Cardiac fibroblast (primary cell): ENCODE measurements at regions not wholly inside any gene's neighbourhood (a gene's known extent, or its start where the extent isn't known, plus 50 kb on each side); places are given as distances from the start of the nearest gene placed in this dataset.

Source experiments
- DNase-seq, 2 donors: peaks; one replicate each; pipeline versions ENCODE4 v3.0.0 to v3.0.0-alpha.2; 2010; ENCODE audit warnings: low read depth in 2 of 2
- H3K4me3 ChIP-seq, 2 donors: replicated peaks in 1 of 2; 1 replicate in 1 of 2; 2 replicates in 1 of 2; pipeline ENCODE4 v1.5.1; 2011; ENCODE audit warnings: low read depth in 2 of 2, low read length in 2 of 2, mild to moderate bottlenecking in 2 of 2, moderate library complexity in 1 of 2
- TF ChIP-seq, protein P1 (sequence below): IDR thresholded peaks from one replicate; pipeline ENCODE4 v1.5.1; 2011; ENCODE audit warnings: low read depth, mild to moderate bottlenecking, low read length, inconsistent platforms

DNA sequence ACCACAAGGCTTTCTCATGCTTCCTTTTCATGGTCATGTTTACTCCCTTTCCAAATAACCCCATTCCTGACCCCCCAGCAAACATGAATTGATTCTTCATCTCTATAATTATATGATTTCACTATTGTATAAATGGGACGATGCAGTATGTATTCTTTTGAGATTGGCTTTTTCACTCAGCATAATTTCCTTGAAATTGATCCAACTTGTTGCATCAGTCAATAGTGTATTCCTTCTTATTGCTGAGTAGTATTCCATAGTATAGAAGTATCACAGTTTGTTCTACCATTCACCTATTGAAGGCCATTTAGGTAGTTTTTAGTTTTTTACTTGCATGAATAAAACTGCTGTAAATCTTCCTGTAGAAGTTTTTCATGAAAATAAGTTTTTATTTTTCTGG lies 264.7 kb downstream of the BAMBI start:
- no peak for DNase-seq
- TF ChIP-seq, protein P1, sequence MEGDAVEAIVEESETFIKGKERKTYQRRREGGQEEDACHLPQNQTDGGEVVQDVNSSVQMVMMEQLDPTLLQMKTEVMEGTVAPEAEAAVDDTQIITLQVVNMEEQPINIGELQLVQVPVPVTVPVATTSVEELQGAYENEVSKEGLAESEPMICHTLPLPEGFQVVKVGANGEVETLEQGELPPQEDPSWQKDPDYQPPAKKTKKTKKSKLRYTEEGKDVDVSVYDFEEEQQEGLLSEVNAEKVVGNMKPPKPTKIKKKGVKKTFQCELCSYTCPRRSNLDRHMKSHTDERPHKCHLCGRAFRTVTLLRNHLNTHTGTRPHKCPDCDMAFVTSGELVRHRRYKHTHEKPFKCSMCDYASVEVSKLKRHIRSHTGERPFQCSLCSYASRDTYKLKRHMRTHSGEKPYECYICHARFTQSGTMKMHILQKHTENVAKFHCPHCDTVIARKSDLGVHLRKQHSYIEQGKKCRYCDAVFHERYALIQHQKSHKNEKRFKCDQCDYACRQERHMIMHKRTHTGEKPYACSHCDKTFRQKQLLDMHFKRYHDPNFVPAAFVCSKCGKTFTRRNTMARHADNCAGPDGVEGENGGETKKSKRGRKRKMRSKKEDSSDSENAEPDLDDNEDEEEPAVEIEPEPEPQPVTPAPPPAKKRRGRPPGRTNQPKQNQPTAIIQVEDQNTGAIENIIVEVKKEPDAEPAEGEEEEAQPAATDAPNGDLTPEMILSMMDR = no peak
- H3K4me3 ChIP-seq = no peak overlapping the region

DNA sequence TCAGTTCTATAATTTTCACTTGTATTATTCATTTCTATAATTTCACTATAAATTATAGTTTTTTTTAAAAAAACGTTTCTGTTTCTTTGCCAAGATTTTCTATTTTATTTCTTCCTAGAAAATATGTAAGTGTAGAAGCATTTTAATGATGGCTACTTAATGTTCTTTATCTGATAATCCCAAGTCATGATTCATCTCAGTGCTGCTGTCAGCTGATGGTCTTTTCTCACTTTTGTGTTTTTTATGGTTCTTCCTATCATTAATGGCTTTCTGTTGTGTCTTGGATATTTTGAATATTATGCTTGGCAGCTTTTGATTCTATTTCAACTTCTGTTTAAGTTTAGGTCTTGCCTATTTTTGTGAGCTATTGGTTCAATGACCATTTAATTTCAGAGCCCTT lies 268.6 kb downstream of the BAMBI start:
- TF ChIP-seq, protein P1 = no peak
- no peak overlapping the region for H3K4me3 ChIP-seq
- no peak for DNase-seq

DNA sequence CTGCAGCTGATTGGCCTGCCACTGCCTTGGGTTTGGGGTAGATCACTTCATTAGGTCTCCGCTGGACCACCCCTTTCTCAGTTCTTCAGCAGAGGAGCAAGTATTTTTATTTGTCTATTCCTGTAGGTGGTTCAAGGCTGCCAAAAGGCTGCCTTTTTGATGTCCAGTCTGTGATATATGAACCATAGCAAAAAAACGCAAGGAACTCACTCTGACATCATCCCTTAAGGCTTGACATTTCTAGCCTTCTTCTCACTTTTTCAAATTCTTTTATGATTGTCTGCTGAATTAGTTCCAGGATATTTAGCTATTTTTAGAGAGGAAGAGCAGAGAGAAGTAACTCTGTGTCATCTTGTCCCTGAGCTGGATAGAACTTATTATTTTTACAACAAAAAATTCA lies 269.2 kb downstream of the BAMBI start:
- TF ChIP-seq, protein P1 = no peak
- H3K4me3 ChIP-seq = no peak overlapping the region
- peak; percentile 74 to 76 for DNase-seq

DNA sequence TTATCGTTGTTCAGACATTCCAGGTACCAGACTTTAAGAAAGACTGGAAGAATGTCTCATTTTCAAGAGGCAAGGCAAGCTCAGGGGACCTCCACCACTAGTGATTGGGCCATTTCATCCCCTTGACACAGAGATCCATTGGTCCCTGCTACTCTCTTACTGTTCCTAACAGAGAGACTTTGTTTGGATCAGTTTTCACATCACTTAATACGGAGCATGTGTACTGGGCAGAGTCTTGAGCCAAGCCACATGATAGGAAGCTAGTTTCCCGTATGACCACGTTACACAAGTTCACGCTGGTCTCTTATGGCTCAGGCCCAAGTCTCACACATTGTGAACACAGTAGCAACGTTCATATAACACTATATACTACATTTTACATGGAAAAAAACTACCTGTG lies 269.9 kb downstream of the BAMBI start:
- DNase-seq = peak in 1 of 2 donors; percentile 84
- TF ChIP-seq, protein P1 = no peak
- no peak overlapping the region for H3K4me3 ChIP-seq

DNA sequence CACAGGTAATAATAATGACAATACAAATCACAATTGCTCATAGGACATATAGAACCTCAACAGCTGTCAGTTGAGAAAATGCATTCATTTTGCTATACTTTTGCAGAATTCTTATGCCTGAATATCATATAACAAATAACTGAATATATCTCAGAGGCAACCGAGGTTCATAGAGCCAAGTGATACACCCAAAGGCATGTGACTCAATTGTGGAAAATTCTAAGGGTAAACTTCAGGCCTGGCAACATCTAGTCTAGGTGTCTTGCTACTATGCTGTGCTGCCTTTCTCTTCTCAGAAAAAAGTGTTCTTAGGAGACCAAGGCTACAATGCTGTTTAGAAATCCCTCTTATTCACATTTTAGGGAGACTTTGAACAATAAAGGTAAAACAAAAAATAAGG lies 270.7 kb downstream of the BAMBI start:
- no peak overlapping the region for H3K4me3 ChIP-seq
- TF ChIP-seq, protein P1 = no peak
- no peak for DNase-seq

DNA sequence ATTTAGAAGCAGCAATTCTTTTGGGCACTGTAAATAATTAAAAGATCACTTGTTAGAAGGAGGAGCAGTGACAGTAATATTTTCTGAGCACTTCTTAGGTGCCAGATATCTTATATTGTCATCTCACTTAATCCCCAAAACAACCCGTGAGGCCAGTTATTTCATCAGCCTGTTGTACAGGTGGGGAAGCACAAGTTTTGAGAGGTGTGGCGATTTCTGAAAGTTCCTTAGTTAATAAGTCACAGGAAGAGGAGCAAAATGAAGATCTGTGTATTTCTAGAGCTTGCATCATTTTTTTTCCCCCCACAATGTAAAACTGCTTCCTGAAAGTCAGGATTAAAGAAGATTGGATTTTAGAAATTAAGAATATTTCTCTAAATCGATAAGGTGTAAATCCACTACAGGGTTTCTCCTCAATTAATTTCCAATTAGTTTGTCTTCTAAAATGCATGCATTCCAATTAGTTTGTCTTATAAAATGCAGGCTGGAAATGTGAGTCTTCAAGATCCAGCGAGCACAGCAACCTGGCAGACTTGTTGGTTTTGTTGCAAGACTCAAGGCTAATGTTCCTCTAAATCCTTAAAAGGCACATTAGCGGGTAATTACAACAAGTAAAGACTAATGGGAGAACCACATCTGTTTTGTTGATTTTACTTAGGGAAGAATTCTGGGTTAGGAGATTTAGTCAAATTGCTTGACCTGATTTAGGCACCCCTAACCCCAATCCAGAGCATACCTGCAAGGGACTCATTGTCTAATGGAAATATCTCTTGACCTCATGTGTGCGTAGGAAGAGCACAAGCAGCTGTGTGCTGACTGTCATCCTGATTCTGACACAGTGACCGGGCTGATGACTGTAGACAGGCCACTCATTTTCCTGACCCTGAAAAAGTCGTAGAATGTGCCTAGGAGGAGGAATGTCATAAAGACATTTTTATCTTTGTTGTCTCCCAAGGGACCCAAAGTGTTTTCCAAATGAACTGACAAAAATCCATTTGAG lies 272.0 kb downstream of the BAMBI start:
- no peak overlapping the region for H3K4me3 ChIP-seq
- TF ChIP-seq, protein P1 = no peak
- no peak for DNase-seq

DNA sequence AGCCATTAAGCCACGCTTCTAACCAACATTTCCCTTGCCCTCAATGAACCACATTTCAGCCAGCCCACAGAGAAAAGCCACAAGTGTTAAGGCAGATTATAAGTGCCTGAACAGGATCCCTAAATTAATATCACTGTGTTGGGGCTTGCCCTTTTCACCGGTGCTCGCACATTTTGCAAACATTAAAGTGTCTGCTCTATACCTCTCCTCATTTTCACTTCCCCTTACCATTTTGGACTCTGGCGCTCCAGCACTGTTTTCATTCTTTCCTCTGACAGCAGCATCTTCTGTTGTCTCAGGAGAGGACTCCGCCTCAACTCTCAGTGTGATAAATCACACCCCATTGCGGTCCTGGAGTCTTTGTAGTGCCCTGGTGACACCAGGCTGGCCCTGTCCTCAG lies 274.2 kb downstream of the BAMBI start:
- DNase-seq = no peak
- TF ChIP-seq, protein P1 = no peak
- no peak overlapping the region for H3K4me3 ChIP-seq
